BLaER1 treated with 17β-estradiol and CSF1 and Interleukin-3, amounts not matched to agents 10 nM and 100 nM (cell line): ENCODE measurements at regions not wholly inside any gene's neighbourhood (a gene's known extent, or its start where the extent isn't known, plus 50 kb on each side); places are given as distances from the start of the nearest gene placed in this dataset.

Source experiments
- H3K27ac ChIP-seq, 11 experiments: shearing (Covaris generic); formaldehyde crosslinking; 2 replicates each; pipeline ENCODE4 v1.8.1; 2022
- H3K27me3 ChIP-seq, 11 experiments: shearing (Covaris generic); formaldehyde crosslinking; 2 replicates each; pipeline ENCODE4 v1.8.1; 2022
- H3K36me3 ChIP-seq, 11 experiments: shearing (Covaris generic); formaldehyde crosslinking; 2 replicates each; pipeline ENCODE4 v1.8.1; 2022
- H3K4me1 ChIP-seq, 10 experiments: shearing (Covaris generic); formaldehyde crosslinking; 2 replicates each; pipeline ENCODE4 v1.8.1; 2022
- H3K4me2 ChIP-seq, 11 experiments: shearing (Covaris generic); formaldehyde crosslinking; 2 replicates each; pipeline ENCODE4 v1.8.1; 2022
- H3K4me3 ChIP-seq, 10 experiments: shearing (Covaris generic); formaldehyde crosslinking; 2 replicates each; pipeline ENCODE4 v1.8.1; 2022
- H3K9ac ChIP-seq, 11 experiments: shearing (Covaris generic); formaldehyde crosslinking; 2 replicates each; pipeline ENCODE4 v1.8.1; 2022
- H3K9me3 ChIP-seq, 11 experiments: shearing (Covaris generic); formaldehyde crosslinking; replicated peaks in 1 of 11; 2 replicates each; pipeline ENCODE4 v1.8.1; 2022
- H4K20me1 ChIP-seq, 11 experiments: shearing (Covaris generic); formaldehyde crosslinking; 2 replicates each; pipeline ENCODE4 v1.8.1; 2022
- Cebpa-rat ChIP-seq, 11 experiments: shearing (Covaris generic); IDR thresholded peaks; 2 replicates each; pipeline ENCODE4 v1.8.1; 2022

DNA sequence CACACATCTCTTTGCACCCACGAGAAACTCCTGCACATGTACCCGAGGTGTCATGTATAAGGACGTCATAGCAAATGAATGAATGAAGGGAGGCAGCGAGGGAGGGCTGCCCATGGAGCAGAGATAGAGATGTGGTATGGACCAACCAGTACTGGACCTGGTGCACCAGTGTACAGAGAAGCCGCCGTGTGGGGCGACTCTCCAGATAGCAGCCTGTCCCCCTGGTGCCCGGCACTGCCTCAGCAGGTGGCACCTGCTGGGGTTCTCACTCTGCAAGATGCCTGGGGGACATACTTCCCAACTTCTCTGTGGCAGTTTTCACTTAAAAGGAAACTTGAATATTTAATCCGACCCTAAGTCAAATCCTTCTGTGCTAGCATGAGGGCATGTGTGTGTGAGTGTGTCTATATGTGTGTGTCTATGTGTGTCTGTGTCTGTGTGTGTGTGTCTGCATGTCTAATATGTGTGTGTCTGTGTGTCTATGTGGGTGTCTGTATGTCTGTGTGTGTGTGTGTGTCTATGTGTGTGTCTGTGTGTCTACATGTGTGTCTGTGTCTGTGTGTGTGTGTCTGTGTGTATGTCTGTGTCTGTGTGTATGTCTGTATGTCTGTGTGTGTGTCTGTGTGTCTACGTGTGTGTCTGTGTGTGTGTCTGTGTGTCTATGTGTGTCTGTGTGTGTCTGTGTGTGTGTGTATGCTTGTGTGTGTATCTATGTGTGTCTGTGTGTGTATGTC, 132.0 kb downstream of the RNASET2 start:
- no peaks in the 10 kb centered on the region for H4K20me1 ChIP-seq
- H3K36me3 ChIP-seq: no peaks in the 10 kb centered on the region
- H3K4me1 ChIP-seq: peaks cover 0 to 11% (median 4%) of the 10 kb centered on the region in 10 experiments; a peak in 13 of 20 replicates
- H3K27ac ChIP-seq: no peak overlapping the region
- H3K9ac ChIP-seq: no peak overlapping the region
- H3K9me3 ChIP-seq: peaks cover 0 to 13% (median 0%) of the 10 kb centered on the region in 11 experiments; a peak in 5 of 22 replicates
- no peak for TF ChIP-seq Cebpa-rat (IDR thresholded peaks at IDR 0.05)
- no peak overlapping the region for H3K4me2 ChIP-seq
- no peaks in the 10 kb centered on the region for H3K27me3 ChIP-seq
- H3K4me3 ChIP-seq: no peak overlapping the region

DNA sequence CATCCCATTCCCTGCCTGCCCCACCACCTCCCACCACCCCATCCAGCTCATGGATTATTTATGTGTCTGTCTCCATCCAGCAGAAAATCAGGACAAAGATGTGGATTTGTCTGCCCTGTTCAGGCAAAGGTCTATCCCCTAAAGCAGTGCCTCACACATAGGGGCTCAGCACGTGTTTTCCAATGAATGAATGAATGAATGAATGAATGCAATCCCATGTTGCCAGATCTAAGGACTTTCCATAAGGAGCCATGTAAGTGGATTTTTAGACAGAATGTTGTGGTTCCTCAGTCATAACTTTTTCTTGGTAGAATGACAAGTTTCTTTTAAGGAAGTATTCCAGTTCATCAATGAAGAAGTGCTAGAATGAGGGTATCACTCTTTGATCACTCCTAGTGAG, 133.7 kb downstream of the RNASET2 start:
- H3K9me3 ChIP-seq: no peaks in the 10 kb centered on the region
- H3K4me2 ChIP-seq: no peak overlapping the region
- H3K36me3 ChIP-seq: no peaks in the 10 kb centered on the region
- no peaks in the 10 kb centered on the region for H4K20me1 ChIP-seq
- H3K27ac ChIP-seq: no peak overlapping the region
- H3K4me1 ChIP-seq: no peaks in the 10 kb centered on the region; a peak in 1 of 20 replicates
- H3K9ac ChIP-seq: no peak overlapping the region
- H3K4me3 ChIP-seq: no peak overlapping the region
- no peak for TF ChIP-seq Cebpa-rat (IDR thresholded peaks at IDR 0.05)
- no peaks in the 10 kb centered on the region for H3K27me3 ChIP-seq

DNA sequence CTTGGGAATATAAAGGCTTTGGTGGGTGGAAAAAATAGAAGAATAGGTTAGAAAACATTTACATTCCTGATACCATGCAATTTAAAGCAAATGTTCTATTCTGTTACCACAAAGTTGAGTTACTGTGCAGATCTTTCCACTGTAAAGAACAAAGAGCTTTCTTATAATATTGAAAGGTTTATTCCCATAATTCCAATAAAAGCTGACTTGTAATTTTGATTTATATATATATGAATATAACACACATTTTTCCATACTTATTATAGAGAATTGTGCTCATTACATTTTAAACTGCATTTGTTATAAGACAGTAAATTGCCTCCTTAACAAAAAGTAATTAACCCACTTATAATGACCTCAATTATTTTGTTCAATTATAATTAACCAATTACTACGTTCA, 135.9 kb downstream of the RNASET2 start:
- H3K4me1 ChIP-seq: no peaks in the 10 kb centered on the region; a peak in 1 of 20 replicates
- H3K27ac ChIP-seq: no peak overlapping the region
- H3K27me3 ChIP-seq: no peaks in the 10 kb centered on the region
- H3K4me2 ChIP-seq: no peak overlapping the region
- no peaks in the 10 kb centered on the region for H3K9me3 ChIP-seq
- H3K9ac ChIP-seq: no peak overlapping the region
- no peaks in the 10 kb centered on the region for H3K36me3 ChIP-seq
- no peak for TF ChIP-seq Cebpa-rat (IDR thresholded peaks at IDR 0.05)
- H3K4me3 ChIP-seq: no peak overlapping the region
- no peaks in the 10 kb centered on the region for H4K20me1 ChIP-seq

DNA sequence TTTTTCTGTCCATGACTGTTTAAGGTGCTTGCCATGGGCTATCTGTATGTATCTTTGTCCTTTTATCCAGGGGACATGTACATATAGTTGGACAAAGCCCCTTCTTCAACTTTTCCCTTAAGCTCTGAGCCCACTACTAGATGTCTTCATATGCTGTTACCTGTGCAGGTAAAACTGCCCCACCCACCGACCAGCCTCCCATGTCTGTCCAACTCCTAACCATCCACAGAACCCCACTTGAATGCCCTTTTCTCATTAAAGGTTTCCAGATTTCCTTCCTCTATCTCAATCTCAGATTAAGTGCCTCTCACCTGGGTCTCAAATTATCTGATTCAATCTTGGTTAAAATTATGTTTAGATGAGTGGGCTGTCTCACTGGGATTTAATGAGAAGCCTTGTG, 136.3 kb downstream of the RNASET2 start:
- no peak for TF ChIP-seq Cebpa-rat (IDR thresholded peaks at IDR 0.05)
- Histone ChIP-seq H3K4me1 (no peaks in the 10 kb centered on the region), H4K20me1 (no peaks in the 10 kb centered on the region), H3K27me3 (no peaks in the 10 kb centered on the region), H3K4me2 (no peak overlapping the region), H3K9ac (no peak overlapping the region), H3K27ac (no peak overlapping the region), H3K36me3 (no peaks in the 10 kb centered on the region), H3K4me3 (no peak overlapping the region), H3K9me3 (no peaks in the 10 kb centered on the region)

DNA sequence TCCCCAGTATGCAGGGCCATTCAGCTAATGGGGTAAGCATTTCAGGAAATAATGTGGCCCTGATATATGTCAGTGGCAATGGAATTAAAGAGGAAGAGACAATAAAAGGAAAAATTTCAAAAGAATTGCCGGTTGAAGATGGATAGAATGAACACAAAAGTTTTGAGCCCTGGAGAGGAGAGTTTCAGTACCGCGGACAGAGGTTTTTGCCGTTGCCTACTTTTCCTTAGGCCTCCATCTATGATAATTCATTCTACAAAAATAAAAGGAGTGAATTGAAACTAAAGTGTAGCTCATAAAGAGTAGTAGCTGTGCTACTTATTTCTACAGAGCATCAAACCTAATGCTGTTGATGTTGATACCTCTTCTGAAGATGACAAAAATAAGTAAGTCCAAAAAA, 140.7 kb downstream of the RNASET2 start:
- H3K27me3 ChIP-seq: no peaks in the 10 kb centered on the region
- TF ChIP-seq Cebpa-rat (IDR thresholded peaks at IDR 0.05): no peak
- H4K20me1 ChIP-seq: no peaks in the 10 kb centered on the region
- no peaks in the 10 kb centered on the region for H3K36me3 ChIP-seq
- no peak overlapping the region for H3K4me3 ChIP-seq
- no peaks in the 10 kb centered on the region for H3K9me3 ChIP-seq
- no peak overlapping the region for H3K27ac ChIP-seq
- H3K4me1 ChIP-seq: peaks cover 0 to 5% (median 0%) of the 10 kb centered on the region in 10 experiments; a peak in 1 of 20 replicates
- no peak overlapping the region for H3K4me2 ChIP-seq
- H3K9ac ChIP-seq: no peak overlapping the region

DNA sequence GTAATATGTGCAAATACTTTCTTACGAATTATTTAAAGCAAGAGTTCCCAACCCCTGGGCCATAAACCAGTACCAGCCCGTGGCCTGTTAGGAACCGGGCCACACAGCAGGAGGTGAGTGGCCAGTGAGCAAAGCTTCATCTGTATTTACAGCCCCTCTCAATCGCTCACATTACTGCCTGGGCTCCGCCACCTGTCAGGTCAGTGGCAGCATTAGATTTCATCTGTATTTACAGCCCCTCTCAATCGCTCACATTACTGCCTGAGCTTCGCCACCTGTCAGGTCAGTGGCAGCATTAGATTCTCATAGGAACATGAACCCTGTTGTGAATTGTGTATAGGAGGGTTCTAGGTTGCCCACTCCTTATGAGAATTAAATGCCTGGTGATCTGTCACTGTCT, 142.0 kb downstream of the RNASET2 start:
- no peaks in the 10 kb centered on the region for H4K20me1 ChIP-seq
- H3K4me3 ChIP-seq: no peak overlapping the region
- H3K9ac ChIP-seq: no peak overlapping the region
- H3K27me3 ChIP-seq: no peaks in the 10 kb centered on the region
- H3K9me3 ChIP-seq: no peaks in the 10 kb centered on the region
- no peak for TF ChIP-seq Cebpa-rat (IDR thresholded peaks at IDR 0.05)
- H3K36me3 ChIP-seq: no peaks in the 10 kb centered on the region
- peaks cover 0 to 5% (median 0%) of the 10 kb centered on the region in 10 experiments; a peak in 1 of 20 replicates for H3K4me1 ChIP-seq
- no peak overlapping the region for H3K27ac ChIP-seq
- no peak overlapping the region for H3K4me2 ChIP-seq

DNA sequence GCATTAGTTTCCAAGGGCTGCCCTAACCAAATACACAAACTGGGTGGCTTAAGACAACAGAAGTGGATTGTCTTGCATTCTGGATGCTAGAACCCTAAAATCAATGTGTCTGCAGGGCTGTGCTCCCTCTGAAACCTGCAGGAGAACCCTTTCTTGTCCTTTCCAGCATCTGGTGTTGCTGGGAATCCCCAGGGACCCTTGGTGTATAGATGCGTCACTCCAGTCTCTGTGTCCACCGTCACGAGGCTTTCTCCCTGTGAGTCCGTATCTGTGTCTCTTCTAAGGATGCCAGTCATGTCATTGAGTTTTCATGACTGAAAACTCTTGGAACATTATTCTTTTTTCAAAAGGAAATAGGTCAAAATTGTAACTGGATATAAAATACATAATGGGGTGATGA, 142.9 kb downstream of the RNASET2 start:
- Histone ChIP-seq H3K27me3 (no peaks in the 10 kb centered on the region), H3K27ac (no peak overlapping the region), H3K9me3 (peaks cover 0 to 3% (median 0%) of the 10 kb centered on the region in 11 experiments; a peak in 4 of 22 replicates), H3K4me1 (peaks cover 0 to 5% (median 0%) of the 10 kb centered on the region in 10 experiments; a peak in 1 of 20 replicates), H3K9ac (no peak overlapping the region), H3K36me3 (no peaks in the 10 kb centered on the region), H3K4me2 (no peak overlapping the region), H3K4me3 (no peak overlapping the region), H4K20me1 (no peaks in the 10 kb centered on the region)
- TF ChIP-seq Cebpa-rat (IDR thresholded peaks at IDR 0.05): no peak

DNA sequence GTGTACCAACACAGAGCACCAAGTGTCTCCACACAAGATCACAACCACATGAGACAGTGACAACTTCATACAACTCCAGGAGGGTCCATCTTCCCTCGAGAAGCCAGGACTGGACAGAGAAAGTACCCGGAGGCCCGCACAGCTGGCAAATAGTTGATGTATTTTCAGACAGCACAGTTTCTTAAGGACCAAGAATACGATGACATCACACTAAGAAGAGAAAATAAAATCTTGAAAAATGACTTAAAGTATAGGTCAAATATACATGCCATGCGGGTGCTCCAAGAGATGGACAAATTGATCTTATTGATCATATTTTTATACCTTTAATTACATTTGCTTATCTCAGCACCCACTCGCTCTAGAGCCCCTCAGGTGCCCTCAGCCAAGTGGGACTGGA, 145.5 kb downstream of the RNASET2 start:
- Histone ChIP-seq H3K4me1 (peaks cover 0 to 5% (median 0%) of the 10 kb centered on the region in 10 experiments; a peak in 1 of 20 replicates), H3K4me2 (no peak overlapping the region), H3K27ac (no peak overlapping the region), H3K36me3 (peaks cover 0 to 8% (median 0%) of the 10 kb centered on the region in 11 experiments; a peak in 2 of 22 replicates), H3K9ac (no peak overlapping the region), H3K4me3 (no peak overlapping the region), H3K27me3 (no peaks in the 10 kb centered on the region), H3K9me3 (peaks cover 21 to 29% (median 25%) of the 10 kb centered on the region in 11 experiments), H4K20me1 (no peaks in the 10 kb centered on the region)
- no peak for TF ChIP-seq Cebpa-rat (IDR thresholded peaks at IDR 0.05)

DNA sequence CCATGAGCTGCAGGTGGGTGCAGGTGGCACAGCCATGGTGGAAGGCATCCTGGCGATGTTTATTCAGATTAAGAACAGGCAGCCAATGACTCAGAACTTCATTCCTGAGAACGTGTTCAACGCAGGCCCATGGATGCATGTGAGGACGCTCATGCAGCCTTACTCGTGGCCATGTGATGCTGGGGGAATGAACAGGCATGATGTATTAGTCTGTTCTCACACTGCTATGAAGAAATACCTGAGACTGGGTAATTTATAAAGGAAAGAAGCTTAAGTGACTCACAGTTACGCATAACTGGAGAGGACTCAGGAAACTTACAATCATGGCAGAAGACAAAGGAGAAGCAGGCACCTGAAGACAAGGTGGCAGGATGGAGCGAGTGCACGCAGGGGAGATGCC, 146.6 kb downstream of the RNASET2 start:
- Histone ChIP-seq H3K4me3 (no peak overlapping the region), H3K4me1 (peaks cover 0 to 5% (median 0%) of the 10 kb centered on the region in 10 experiments; a peak in 1 of 20 replicates), H3K36me3 (peaks cover 0 to 8% (median 0%) of the 10 kb centered on the region in 11 experiments; a peak in 2 of 22 replicates), H3K9me3 (peaks cover 32 to 39% (median 35%) of the 10 kb centered on the region in 11 experiments), H4K20me1 (no peaks in the 10 kb centered on the region), H3K4me2 (no peak overlapping the region), H3K9ac (no peak overlapping the region), H3K27ac (no peak overlapping the region), H3K27me3 (no peaks in the 10 kb centered on the region)
- no peak for TF ChIP-seq Cebpa-rat (IDR thresholded peaks at IDR 0.05)
